MM.1S (cell line): ENCODE measurements at regions not wholly inside any gene's neighbourhood (a gene's known extent, or its start where the extent isn't known, plus 50 kb on each side); places are given as distances from the start of the nearest gene placed in this dataset.

ENCODE experiments used
- DNase-seq: peaks from one replicate; pipeline ENCODE4 v3.0.0-alpha.2; 2015
- H2AFZ ChIP-seq: fragments of 300-600 bp; sonication (generic); 2 replicates; pipeline ENCODE4 v1.6.0; 2016; ENCODE audit warnings: antibody characterized with exemption, low read length
- H3F3A ChIP-seq: fragments of 300-600 bp; sonication (generic); 2 replicates; pipeline ENCODE4 v1.6.1; 2016; ENCODE audit warnings: mild to moderate bottlenecking, antibody characterized with exemption, low read length, moderate library complexity, mixed read lengths; ENCODE audit not compliant: insufficient read depth
- H3K27ac ChIP-seq: fragments of 300-600 bp; sonication (generic); 2 replicates; pipeline ENCODE4 v1.5.1; 2016; ENCODE audit warnings: mild to moderate bottlenecking, low read length
- H3K27me3 ChIP-seq: fragments of 300-600 bp; sonication (generic); replicated peaks from 2 replicates; pipeline ENCODE4 v1.6.0; 2016; ENCODE audit warnings: low read length; ENCODE audit not compliant: insufficient read depth
- H3K36me3 ChIP-seq: fragments of 300-600 bp; sonication (generic); replicated peaks from 2 replicates; pipeline ENCODE4 v1.6.1; 2016; ENCODE audit warnings: mild to moderate bottlenecking, low read length, mixed read lengths; ENCODE audit not compliant: insufficient read depth
- H3K4me1 ChIP-seq: fragments of 300-600 bp; sonication (generic); 2 replicates; pipeline ENCODE4 v1.6.1; 2016; ENCODE audit warnings: low read length, mixed read lengths
- H3K4me2 ChIP-seq: fragments of 300-600 bp; sonication (generic); 2 replicates; pipeline ENCODE4 v1.6.0; 2016; ENCODE audit warnings: low read depth, low read length
- H3K4me3 ChIP-seq: fragments of 300-600 bp; sonication (generic); 2 replicates; pipeline ENCODE4 v1.5.1; 2016; ENCODE audit warnings: low read length, mixed read lengths
- H3K79me2 ChIP-seq: fragments of 300-600 bp; sonication (generic); 2 replicates; pipeline ENCODE4 v1.6.1; 2016; ENCODE audit warnings: mixed run types, low read length, mixed read lengths
- H3K9ac ChIP-seq: fragments of 300-600 bp; sonication (generic); 2 replicates; pipeline ENCODE4 v1.6.1; 2016; ENCODE audit warnings: low read length, mixed read lengths
- H3K9me2 ChIP-seq: fragments of 300-600 bp; sonication (generic); replicated peaks from 2 replicates; pipeline ENCODE4 v1.6.1; 2016; ENCODE audit warnings: mild to moderate bottlenecking, low read length, mixed read lengths; ENCODE audit not compliant: insufficient read depth
- H3K9me3 ChIP-seq: fragments of 300-600 bp; sonication (generic); replicated peaks from 2 replicates; pipeline ENCODE4 v1.6.1; 2016; ENCODE audit warnings: mild to moderate bottlenecking, low read length, mixed read lengths; ENCODE audit not compliant: insufficient read depth
- H4K20me1 ChIP-seq: fragments of 300-600 bp; sonication (generic); 2 replicates; pipeline ENCODE4 v1.6.1; 2016; ENCODE audit warnings: mild to moderate bottlenecking, low read length, moderate library complexity, mixed read lengths; ENCODE audit not compliant: insufficient read depth
- CTCF ChIP-seq: fragments of 300-600 bp; sonication (generic); IDR thresholded peaks from 2 replicates; pipeline ENCODE4 v1.5.1; 2016; ENCODE audit warnings: antibody characterized with exemption, low read length, mixed read lengths
- EZH2 ChIP-seq: fragments of 300-600 bp; sonication (generic); optimal IDR thresholded peaks from 2 replicates; pipeline ENCODE3; 2017; ENCODE audit warnings: low read depth, mild to moderate bottlenecking, antibody characterized with exemption, low read length, mixed read lengths
- EZH2phosphoT487 ChIP-seq: fragments of 300-600 bp; sonication (generic); IDR thresholded peaks from 2 replicates; pipeline ENCODE4 v1.6.1; 2018; ENCODE audit warnings: antibody characterized with exemption, low read length

- TF ChIP-seq CTCF (no peak), EZH2 (no peak), EZH2phosphoT487 (no peak)
- Histone ChIP-seq H3K79me2 (no peaks in the 10 kb centered on the region), H3K9ac (no peak overlapping the region), H3K4me2 (no peak overlapping the region), H2AFZ (no peak overlapping the region), H3K36me3 (no peaks in the 10 kb centered on the region), H3K4me3 (no peak overlapping the region), H3F3A (no peaks in the 10 kb centered on the region), H3K4me1 (no peaks in the 10 kb centered on the region), H4K20me1 (no peaks in the 10 kb centered on the region), H3K9me3 (no peaks in the 10 kb centered on the region), H3K27ac (no peak overlapping the region), H3K27me3 (no peaks in the 10 kb centered on the region; the same call in 1 of the 2 replicates), H3K9me2 (no peaks in the 10 kb centered on the region)
- no peak for DNase-seq
These were observed 50.0 kb upstream of the LCTL start for GRCh38 chr15:66615846-66616245.

DNA sequence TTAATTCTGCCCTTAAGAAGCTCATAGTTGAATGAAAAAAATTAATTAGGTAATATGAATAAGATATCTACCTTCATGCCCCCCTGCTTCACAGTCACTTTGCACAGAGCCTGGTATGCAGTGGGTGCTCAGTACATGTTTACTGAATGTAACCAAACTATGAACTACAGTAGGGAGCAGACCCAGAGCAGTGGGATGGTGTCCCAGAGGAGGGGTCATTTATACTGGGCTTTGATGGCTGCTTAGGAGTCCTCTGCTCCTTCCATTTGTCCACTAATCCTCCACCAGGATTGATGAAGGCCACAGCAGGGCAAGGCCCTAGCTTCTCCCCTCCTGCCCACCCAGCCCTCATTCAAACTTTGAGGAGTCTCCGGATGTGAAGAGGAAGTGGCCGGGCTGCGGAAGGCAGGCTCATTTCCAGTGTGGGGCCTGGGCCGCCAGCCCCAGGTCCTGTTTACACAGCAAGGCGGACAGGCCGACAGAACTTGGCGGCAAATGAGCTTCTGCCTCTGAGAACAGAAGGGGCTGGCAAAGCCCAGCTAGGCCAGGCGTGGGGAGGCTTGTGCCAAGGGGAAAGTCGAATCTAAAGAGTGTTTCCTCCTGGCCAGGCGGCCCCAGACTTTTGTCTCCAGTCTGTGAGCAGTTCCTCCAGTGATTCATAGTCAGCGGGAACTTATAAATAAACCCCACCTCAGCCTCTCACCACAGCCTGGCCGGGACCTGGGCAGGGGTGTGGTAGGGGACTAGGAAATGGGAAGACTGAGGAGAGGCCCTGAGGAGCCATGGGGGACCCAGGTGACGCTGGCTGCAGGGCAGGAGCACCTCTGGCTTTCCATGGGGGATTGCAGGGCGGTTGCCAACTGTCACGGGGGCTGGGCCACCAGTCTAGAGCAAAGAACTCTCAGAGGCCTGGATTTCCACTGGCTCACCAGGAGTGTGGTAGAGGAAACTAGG lies 51.6 kb upstream of the LCTL start:
- H3K4me2 ChIP-seq, result no peak overlapping the region
- no peak overlapping the region for H3K4me3 ChIP-seq
- no peaks in the 10 kb centered on the region; the same call in 1 of the 2 replicates for H3K27me3 ChIP-seq
- no peaks in the 10 kb centered on the region for H4K20me1 ChIP-seq
- no peaks in the 10 kb centered on the region for H3K36me3 ChIP-seq
- no peaks in the 10 kb centered on the region for H3K9me3 ChIP-seq
- DNase-seq, result no peak
- H3K27ac ChIP-seq, result no peak overlapping the region
- no peaks in the 10 kb centered on the region for H3K9me2 ChIP-seq
- H3K79me2 ChIP-seq, result no peaks in the 10 kb centered on the region
- H3K9ac ChIP-seq, result no peak overlapping the region
- TF ChIP-seq EZH2phosphoT487 (no peak), CTCF (no peak), EZH2 (no peak)
- H3F3A ChIP-seq, result no peaks in the 10 kb centered on the region
- no peak overlapping the region for H2AFZ ChIP-seq
- no peaks in the 10 kb centered on the region for H3K4me1 ChIP-seq

- H3K27ac ChIP-seq, result no peak overlapping the region
- H3K27me3 ChIP-seq, result no peaks in the 10 kb centered on the region; the same call in 1 of the 2 replicates
- no peak overlapping the region for H3K4me3 ChIP-seq
- peak; percentile 61 for DNase-seq
- no peak overlapping the region for H3K9ac ChIP-seq
- H2AFZ ChIP-seq, result peak overlapping the region; percentile 50
- no peak overlapping the region for H3K4me2 ChIP-seq
- no peaks in the 10 kb centered on the region for H3K4me1 ChIP-seq
- no peaks in the 10 kb centered on the region for H3K79me2 ChIP-seq
- TF ChIP-seq EZH2phosphoT487, result no peak
- peak; percentile 90 for TF ChIP-seq CTCF
- H4K20me1 ChIP-seq, result no peaks in the 10 kb centered on the region
- no peaks in the 10 kb centered on the region for H3F3A ChIP-seq
- no peaks in the 10 kb centered on the region for H3K9me3 ChIP-seq
- no peaks in the 10 kb centered on the region for H3K36me3 ChIP-seq
- no peaks in the 10 kb centered on the region for H3K9me2 ChIP-seq
These were observed 53.5 kb upstream of the LCTL start for GRCh38 chr15:66619152-66619903.
